B cell (primary cell): ENCODE measurements at regions not wholly inside any gene's neighbourhood (a gene's known extent, or its start where the extent isn't known, plus 50 kb on each side); places are given as distances from the start of the nearest gene placed in this dataset.

Experiments
- ATAC-seq: fragments of 200-7000 bp; cut with Tn5 transposase; one replicate; pipeline ENCODE4 v1.10.0; 2021; ENCODE audit warnings: low read depth, mild to moderate bottlenecking, moderate number of reproducible peaks, moderate library complexity
- CTCF ChIA-PET: fragments of 350-600 bp; sonication (Branson Sonifier 250); formaldehyde crosslinking; loops from one replicate; lab custom pipeline; 2021; ENCODE audit warnings: antibody characterized with exemption, inconsistent platforms; lab: Charles Lee
- POLR2A ChIA-PET: fragments of 350-600 bp; sonication (Branson Sonifier 250); formaldehyde crosslinking; loops from one replicate; lab custom pipeline; 2021; ENCODE audit warnings: antibody characterized with exemption; lab: Charles Lee
- DNase-seq: peaks from one replicate; pipeline ENCODE4 v3.0.0; 2013
- H2AFZ ChIP-seq: 2 replicates; pipeline ENCODE4 v1.6.1; 2012; ENCODE audit warnings: mild to moderate bottlenecking, low read depth, low read length; ENCODE audit not compliant: insufficient read depth, poor library complexity, severe bottlenecking
- H3K27ac ChIP-seq, 2 donors: 1 replicate in 1 of 2; 2 replicates in 1 of 2; pipeline ENCODE4 v1.5.1; 2012 to 2013; ENCODE audit warnings: low read length in 2 of 2, mild to moderate bottlenecking in 2 of 2, moderate library complexity in 1 of 2
- H3K27me3 ChIP-seq, 4 experiments: fragments of 200-600 bp in 1 of 4; sonication (generic) in 1 of 4; replicated peaks in 1 of 4; 1 replicate in 2 of 4; 2 replicates in 2 of 4; pipeline versions ENCODE4 v1.6.1 to v1.7.0; 2013 to 2016; ENCODE audit warnings: low read length in 3 of 4, mild to moderate bottlenecking in 2 of 4, mixed read lengths in 1 of 4, moderate library complexity in 1 of 4; ENCODE audit not compliant: insufficient read depth in 4 of 4, control insufficient read depth in 3 of 4; ENCODE audit errors: control extremely low read depth in 1 of 4
- H3K36me3 ChIP-seq, 2 experiments: replicated peaks in 1 of 2; 1 replicate in 1 of 2; 2 replicates in 1 of 2; pipeline versions ENCODE4 v1.6.1 to v1.7.1; 2013; ENCODE audit warnings: low read length in 1 of 2; ENCODE audit not compliant: insufficient read depth in 2 of 2, control insufficient read depth in 1 of 2; ENCODE audit errors: control extremely low read depth in 1 of 2, extremely low read depth in 1 of 2
- H3K4me1 ChIP-seq, 2 donors: fragments of 200-600 bp in 1 of 2; sonication (generic) in 1 of 2; 1 replicate in 1 of 2; 2 replicates in 1 of 2; pipeline versions ENCODE4 v1.5.1 to v1.6.1; 2013 to 2017; ENCODE audit warnings: low read length in 2 of 2; ENCODE audit not compliant: control insufficient read depth in 2 of 2, insufficient read depth in 2 of 2
- H3K4me2 ChIP-seq: replicated peaks from 2 replicates; pipeline ENCODE3; 2012; ENCODE audit warnings: mild to moderate bottlenecking, low read depth, low read length; ENCODE audit not compliant: poor library complexity, severe bottlenecking
- H3K4me3 ChIP-seq, 5 experiments: fragments of 200-600 bp in 1 of 5; sonication (generic) in 1 of 5; 1 replicate in 3 of 5; 2 replicates in 2 of 5; pipeline versions ENCODE4 v1.5.1 to v1.7.0; 2011 to 2016; ENCODE audit warnings: low read length in 4 of 5, mild to moderate bottlenecking in 4 of 5, low read depth in 2 of 5, control low read depth in 1 of 5, moderate library complexity in 1 of 5; ENCODE audit not compliant: insufficient read depth in 1 of 5; ENCODE audit errors: control extremely low read depth in 1 of 5, extremely low read depth in 1 of 5
- H3K79me2 ChIP-seq: fragments of 200-600 bp; sonication (generic); one replicate; pipeline ENCODE4 v1.6.0; 2016; ENCODE audit warnings: low read length; ENCODE audit not compliant: control insufficient read depth, insufficient read depth
- H3K9ac ChIP-seq: fragments of 200-600 bp; sonication (generic); 2 replicates; pipeline ENCODE4 v1.6.1; 2017; ENCODE audit warnings: mild to moderate bottlenecking, low read length, moderate library complexity
- H3K9me3 ChIP-seq, 3 donors: one replicate each; pipeline versions ENCODE4 v1.6.1 to v1.7.1; 2013; ENCODE audit warnings: low read length in 2 of 3; ENCODE audit not compliant: control insufficient read depth in 2 of 3, insufficient read depth in 1 of 3; ENCODE audit errors: control extremely low read depth in 1 of 3
- H4K20me1 ChIP-seq: 2 replicates; pipeline ENCODE4 v1.6.0; 2012; ENCODE audit warnings: mild to moderate bottlenecking, low read length; ENCODE audit not compliant: insufficient read depth, control insufficient read depth, poor library complexity, severe bottlenecking
- H3K27ac Mint-ChIP-seq: one replicate; pipeline ENCODE4 v1.8.0; 2021; ENCODE audit warnings: mixed read lengths
- H3K27me3 Mint-ChIP-seq: one replicate; pipeline ENCODE4 v1.8.0; 2021; ENCODE audit warnings: mixed read lengths
- H3K4me1 Mint-ChIP-seq: one replicate; pipeline ENCODE4 v1.8.0; 2021; ENCODE audit warnings: mixed read lengths
- H3K4me3 Mint-ChIP-seq: one replicate; pipeline ENCODE4 v1.8.0; 2021; ENCODE audit warnings: mixed read lengths
- H3K9me3 Mint-ChIP-seq: one replicate; pipeline ENCODE4 v1.8.0; 2022; ENCODE audit warnings: mixed read lengths; ENCODE audit not compliant: insufficient read depth
- EZH2 ChIP-seq: IDR thresholded peaks from 2 replicates; pipeline ENCODE4 v1.6.1; 2012; ENCODE audit warnings: borderline replicate concordance, low read depth, mild to moderate bottlenecking, moderate library complexity, low read length; ENCODE audit not compliant: insufficient read depth, poor library complexity, severe bottlenecking
- WGBS: methylation state at CpG from one replicate; pipeline ENCODE4 v1.1.5; 2013; ENCODE audit warnings: missing lambda C conversion rate; ENCODE audit not compliant: insufficient coverage; 5-methylcytosine and 5-hydroxymethylcytosine counted together
- intact Hi-C: fragments of 100-400 bp; cut with micrococcal nuclease; formaldehyde crosslinking; loops from one replicate; pipeline ENCODE4 v1.10.0; 2022
- TF ChIP-seq, protein P1 (sequence below): fragments of 200-600 bp; IDR thresholded peaks from one replicate; pipeline ENCODE4 v1.8.0; 2022; ENCODE audit warnings: antibody characterized with exemption, mild to moderate bottlenecking

DNA sequence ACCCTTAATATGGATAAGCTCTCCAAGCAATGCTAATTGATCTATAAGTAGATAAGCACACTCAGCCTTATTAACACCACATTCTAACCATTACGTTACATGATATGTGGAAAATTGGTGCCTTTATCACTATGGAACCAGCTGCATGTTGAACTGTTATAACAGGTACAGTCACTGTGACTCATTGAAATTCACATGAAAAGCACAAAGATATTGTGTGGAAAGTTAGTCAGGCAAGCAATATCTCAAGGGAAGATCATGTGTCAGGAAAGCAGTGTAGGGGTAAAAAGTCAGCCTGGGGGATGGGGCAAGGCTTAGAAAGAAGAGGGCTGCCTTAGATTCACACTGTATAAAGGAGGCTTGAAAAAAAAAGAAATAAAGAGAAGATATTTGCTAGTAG lies 313.7 kb upstream of the SMIM31 start:
- Histone ChIP-seq H3K79me2 (no peaks in the 10 kb centered on the region), H4K20me1 (no peaks in the 10 kb centered on the region), H3K36me3 (no peaks in the 10 kb centered on the region), H3K4me2 (no peak overlapping the region), H3K27me3 (no peaks in the 10 kb centered on the region), H3K4me3 (no peak overlapping the region), H2AFZ (no peak overlapping the region), H3K9ac (no peak overlapping the region), H3K27ac (no peak overlapping the region), H3K4me1 (no peaks in the 10 kb centered on the region), H3K9me3 (no peaks in the 10 kb centered on the region)
- ATAC-seq (no peak), DNase-seq (no peak)
- POLR2A ChIA-PET, result no interaction called here
- no peaks in the 10 kb centered on the region for H3K4me1 Mint-ChIP-seq
- H3K27me3 Mint-ChIP-seq, result no peaks in the 10 kb centered on the region
- intact Hi-C loops, result no loop called here
- no peak overlapping the region for H3K27ac Mint-ChIP-seq
- no peak for TF ChIP-seq EZH2
- no peak overlapping the region for H3K4me3 Mint-ChIP-seq
- H3K9me3 Mint-ChIP-seq, result no peaks in the 10 kb centered on the region
- no CpG with 5 or more reads among the region's 1 CpG for WGBS
- CTCF ChIA-PET, result no interaction called here

DNA sequence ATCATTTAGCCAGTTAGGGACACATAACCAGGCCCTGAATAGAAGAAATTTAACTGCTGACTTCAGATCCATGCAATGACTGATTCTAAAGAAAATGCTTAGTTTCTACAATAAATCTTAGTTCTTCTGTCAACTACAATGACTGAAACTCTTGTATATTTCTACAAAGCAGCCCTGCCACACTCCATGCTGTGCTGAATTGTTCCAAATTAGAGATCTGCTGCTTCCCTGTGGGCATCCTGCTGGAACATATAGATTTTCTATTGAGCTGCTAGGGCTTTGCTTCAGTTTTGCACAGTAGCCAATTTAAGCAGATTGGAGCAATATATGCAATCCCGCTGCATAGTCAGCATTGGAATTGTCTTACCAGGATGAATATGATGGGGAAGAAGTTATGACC lies 312.8 kb upstream of the SMIM31 start:
- H3K4me2 ChIP-seq, result no peak overlapping the region
- H3K27ac Mint-ChIP-seq, result no peak overlapping the region
- no peak for ATAC-seq
- DNase-seq, result no peak
- H3K27me3 Mint-ChIP-seq, result no peaks in the 10 kb centered on the region
- H3K4me1 ChIP-seq, result no peaks in the 10 kb centered on the region
- POLR2A ChIA-PET, result no interaction called here
- H3K36me3 ChIP-seq, result no peaks in the 10 kb centered on the region
- intact Hi-C loops, result no loop called here
- H4K20me1 ChIP-seq, result no peaks in the 10 kb centered on the region
- H3K27ac ChIP-seq, result no peak overlapping the region
- no peaks in the 10 kb centered on the region for H3K79me2 ChIP-seq
- WGBS, result 90% methylated on average over 1 of the region's 1 CpG
- H3K27me3 ChIP-seq, result no peaks in the 10 kb centered on the region
- no peak overlapping the region for H3K4me3 Mint-ChIP-seq
- CTCF ChIA-PET, result no interaction called here
- no peaks in the 10 kb centered on the region for H3K9me3 ChIP-seq
- no peak overlapping the region for H3K9ac ChIP-seq
- H3K4me1 Mint-ChIP-seq, result no peaks in the 10 kb centered on the region
- H3K4me3 ChIP-seq, result no peak overlapping the region
- no peak for TF ChIP-seq EZH2
- TF ChIP-seq, protein P1, sequence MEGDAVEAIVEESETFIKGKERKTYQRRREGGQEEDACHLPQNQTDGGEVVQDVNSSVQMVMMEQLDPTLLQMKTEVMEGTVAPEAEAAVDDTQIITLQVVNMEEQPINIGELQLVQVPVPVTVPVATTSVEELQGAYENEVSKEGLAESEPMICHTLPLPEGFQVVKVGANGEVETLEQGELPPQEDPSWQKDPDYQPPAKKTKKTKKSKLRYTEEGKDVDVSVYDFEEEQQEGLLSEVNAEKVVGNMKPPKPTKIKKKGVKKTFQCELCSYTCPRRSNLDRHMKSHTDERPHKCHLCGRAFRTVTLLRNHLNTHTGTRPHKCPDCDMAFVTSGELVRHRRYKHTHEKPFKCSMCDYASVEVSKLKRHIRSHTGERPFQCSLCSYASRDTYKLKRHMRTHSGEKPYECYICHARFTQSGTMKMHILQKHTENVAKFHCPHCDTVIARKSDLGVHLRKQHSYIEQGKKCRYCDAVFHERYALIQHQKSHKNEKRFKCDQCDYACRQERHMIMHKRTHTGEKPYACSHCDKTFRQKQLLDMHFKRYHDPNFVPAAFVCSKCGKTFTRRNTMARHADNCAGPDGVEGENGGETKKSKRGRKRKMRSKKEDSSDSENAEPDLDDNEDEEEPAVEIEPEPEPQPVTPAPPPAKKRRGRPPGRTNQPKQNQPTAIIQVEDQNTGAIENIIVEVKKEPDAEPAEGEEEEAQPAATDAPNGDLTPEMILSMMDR, result no peak
- no peak overlapping the region for H2AFZ ChIP-seq
- H3K9me3 Mint-ChIP-seq, result no peaks in the 10 kb centered on the region
